Breast epithelium (tissue), 4 donors: ENCODE measurements at regions not wholly inside any gene's neighbourhood (a gene's known extent, or its start where the extent isn't known, plus 50 kb on each side); places are given as distances from the start of the nearest gene placed in this dataset.

Experiments
- DNase-seq, 2 donors: peaks; one replicate each; pipeline ENCODE4 v3.0.0-alpha.2; 2019; ENCODE audit warnings: low spot score in 2 of 2
- H3K27ac ChIP-seq, 2 donors: fragments of 200-600 bp; sonication (generic) in 1 of 2; one replicate each; pipeline ENCODE4 v1.5.1; 2016 to 2019; ENCODE audit warnings: mild to moderate bottlenecking in 1 of 2
- H3K27me3 ChIP-seq, 2 donors: fragments of 200-600 bp; sonication (generic) in 1 of 2; one replicate each; pipeline versions ENCODE4 v1.5.1 to v1.6.0; 2017 to 2019; ENCODE audit warnings: control low read depth in 1 of 2, mild to moderate bottlenecking in 1 of 2
- H3K36me3 ChIP-seq: fragments of 200-600 bp; one replicate; pipeline ENCODE4 v1.5.1; 2019
- H3K4me1 ChIP-seq, 2 donors: fragments of 200-600 bp; sonication (generic); one replicate each; pipeline ENCODE4 v1.5.1; 2016 to 2019; ENCODE audit warnings: control low read depth in 1 of 2
- H3K4me3 ChIP-seq, 3 donors: fragments of 200-600 bp; sonication (generic); 1 replicate in 2 of 3; 2 replicates in 1 of 3; pipeline ENCODE4 v1.5.1; 2016 to 2019; ENCODE audit warnings: mild to moderate bottlenecking in 3 of 3, moderate library complexity in 2 of 3
- H3K9me3 ChIP-seq, 2 donors: fragments of 200-600 bp; sonication (generic) in 1 of 2; one replicate each; pipeline ENCODE4 v1.5.1; 2016 to 2019; ENCODE audit warnings: control low read depth in 1 of 2
- CTCF ChIP-seq, 3 donors: fragments of 450-650 bp; IDR thresholded peaks; one replicate each; pipeline ENCODE4 v1.5.1; 2016 to 2017; ENCODE audit warnings: antibody characterized with exemption in 3 of 3, mild to moderate bottlenecking in 3 of 3, moderate library complexity in 3 of 3
- POLR2A ChIP-seq: fragments of 450-650 bp; IDR thresholded peaks from one replicate; pipeline ENCODE4 v1.6.1; 2016; ENCODE audit warnings: antibody characterized with exemption, mild to moderate bottlenecking, moderate library complexity
- POLR2AphosphoS5 ChIP-seq, 3 donors: sonication (generic); formaldehyde crosslinking; IDR thresholded peaks; one replicate each; pipeline ENCODE4 v1.6.1; 2017; ENCODE audit warnings: antibody characterized with exemption in 3 of 3
- intact Hi-C: fragments of 100-400 bp; cut with DNase I; formaldehyde crosslinking; loops from one replicate; pipeline ENCODE4 v1.15.1; 2023; ENCODE audit warnings: low total_unique reads

DNA sequence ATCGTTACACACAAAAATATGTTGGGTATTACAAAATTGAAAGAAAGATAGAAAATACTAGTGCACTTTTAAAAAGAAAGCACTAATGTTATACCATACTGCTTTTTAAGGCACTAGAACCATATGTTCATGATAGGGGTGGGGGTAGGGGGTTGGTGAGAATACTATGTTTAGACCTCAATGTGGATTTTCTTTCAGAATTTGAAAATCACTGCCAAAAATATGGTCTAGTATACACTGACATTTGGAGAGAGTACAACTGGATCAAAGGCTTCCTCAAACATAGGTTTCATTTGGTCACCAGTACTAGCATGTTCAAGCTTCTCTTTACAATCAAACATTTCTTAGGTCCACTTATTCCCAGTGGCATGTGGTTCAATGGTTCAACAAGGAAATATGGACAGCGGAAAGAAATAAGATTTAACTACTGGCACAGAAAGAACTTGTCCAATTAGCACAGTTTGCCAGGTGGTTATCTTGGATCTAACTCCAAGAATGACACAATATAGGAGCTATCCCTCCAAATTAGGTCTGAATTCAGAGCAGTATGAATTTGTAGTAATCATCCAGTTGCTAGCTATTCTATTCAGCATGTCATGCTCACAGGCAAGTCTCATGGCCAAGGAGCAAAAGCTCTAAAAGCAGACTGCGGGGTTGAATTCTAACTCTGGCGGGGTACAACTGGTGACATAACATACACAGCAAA is 139.3 kb downstream of the SLC24A2 start:
- Histone ChIP-seq H3K27ac (no peak overlapping the region), H3K4me3 (no peak overlapping the region), H3K27me3 (no peaks in the 10 kb centered on the region), H3K4me1 (no peaks in the 10 kb centered on the region), H3K36me3 (no peaks in the 10 kb centered on the region), H3K9me3 (no peaks in the 10 kb centered on the region)
- intact Hi-C loops, result no loop called here
- no peak for TF ChIP-seq CTCF (IDR thresholded peaks at IDR 0.05)
- DNase-seq, result no peak

DNA sequence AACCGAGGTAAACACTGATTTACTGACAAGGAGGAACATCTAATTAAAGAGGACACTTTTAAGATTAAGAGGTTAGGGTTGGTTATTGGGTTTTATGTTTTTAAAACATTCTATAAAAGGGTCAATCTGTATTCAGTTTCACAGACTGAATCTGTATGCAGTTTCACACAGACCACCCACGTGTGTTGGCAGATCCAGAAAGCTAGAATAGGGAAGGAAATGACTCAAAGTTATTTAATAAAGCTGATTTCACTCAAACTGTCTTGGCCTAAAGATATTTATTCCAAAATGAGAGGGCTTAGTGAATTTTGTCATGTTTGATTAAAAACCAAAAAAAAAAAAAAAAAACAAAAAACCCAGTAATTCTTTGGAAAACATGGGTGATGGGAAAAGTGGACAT is 140.2 kb downstream of the SLC24A2 start:
- Histone ChIP-seq H3K36me3 (no peaks in the 10 kb centered on the region), H3K4me1 (no peaks in the 10 kb centered on the region), H3K4me3 (no peak overlapping the region), H3K27me3 (no peaks in the 10 kb centered on the region), H3K9me3 (no peaks in the 10 kb centered on the region), H3K27ac (no peak overlapping the region)
- TF ChIP-seq POLR2AphosphoS5 (IDR thresholded peaks at IDR 0.05) (no peak), POLR2A (no peak), CTCF (IDR thresholded peaks at IDR 0.05) (no peak)
- DNase-seq, result no peak
- intact Hi-C loops, result no loop called here

- no peak for DNase-seq
- H3K27me3 ChIP-seq, result no peaks in the 10 kb centered on the region
- H3K36me3 ChIP-seq, result no peaks in the 10 kb centered on the region
- no peaks in the 10 kb centered on the region for H3K4me1 ChIP-seq
- TF ChIP-seq POLR2A (no peak), CTCF (IDR thresholded peaks at IDR 0.05) (no peak), POLR2AphosphoS5 (IDR thresholded peaks at IDR 0.05) (no peak)
- no peak overlapping the region for H3K4me3 ChIP-seq
- no peaks in the 10 kb centered on the region for H3K9me3 ChIP-seq
- intact Hi-C loops, result no loop called here
- H3K27ac ChIP-seq, result no peak overlapping the region
These were observed 145.0 kb downstream of the SLC24A2 start for GRCh38 chr9:19643875-19644274.

DNA sequence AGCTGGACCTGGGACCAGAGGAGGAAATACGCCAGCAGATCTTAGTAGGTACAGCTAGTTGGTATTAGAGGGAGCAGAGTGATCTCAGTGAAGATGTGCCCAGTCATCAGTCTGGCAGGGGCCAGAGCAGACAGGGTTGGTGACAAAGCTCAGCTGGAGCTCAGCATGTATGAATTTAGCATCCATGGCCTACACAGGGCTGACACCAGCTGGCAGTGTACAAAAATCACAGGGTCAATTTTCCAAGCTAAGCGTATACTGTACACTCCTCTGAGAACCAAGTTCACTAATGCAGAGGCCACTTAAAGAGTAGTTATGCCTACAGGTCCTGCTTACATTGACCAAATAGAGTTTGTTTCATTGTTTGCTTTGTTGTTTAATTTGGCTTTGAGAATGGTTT is 146.6 kb downstream of the SLC24A2 start:
- Histone ChIP-seq H3K36me3 (no peaks in the 10 kb centered on the region), H3K9me3 (no peaks in the 10 kb centered on the region), H3K27ac (no peak overlapping the region), H3K27me3 (no peaks in the 10 kb centered on the region), H3K4me3 (no peak overlapping the region), H3K4me1 (no peaks in the 10 kb centered on the region)
- DNase-seq, result no peak
- intact Hi-C loops, result no loop called here
- TF ChIP-seq POLR2A, result no peak
- TF ChIP-seq CTCF (IDR thresholded peaks at IDR 0.05), result no peak

DNA sequence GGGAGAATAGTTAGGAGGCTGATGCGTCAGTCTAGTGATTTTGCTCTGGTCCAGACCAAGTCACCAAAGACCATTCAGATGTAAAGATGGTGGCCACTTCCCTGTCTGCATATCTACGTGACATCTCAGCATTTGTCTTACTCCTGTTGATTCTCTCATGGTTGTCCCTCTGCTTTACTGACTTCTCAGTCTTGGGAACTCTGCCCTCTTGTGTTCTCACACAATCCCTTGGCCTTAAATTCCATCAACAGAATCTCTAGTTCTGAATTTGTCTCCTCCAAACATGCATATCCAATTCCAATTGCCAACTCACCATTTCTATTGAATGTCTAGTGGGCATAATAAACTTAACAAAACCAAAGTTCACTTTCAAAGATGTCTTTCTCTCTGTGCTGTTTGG is 147.8 kb downstream of the SLC24A2 start:
- Histone ChIP-seq H3K9me3 (no peaks in the 10 kb centered on the region), H3K4me1 (no peaks in the 10 kb centered on the region), H3K27ac (no peak overlapping the region), H3K36me3 (no peaks in the 10 kb centered on the region), H3K4me3 (no peak overlapping the region), H3K27me3 (no peaks in the 10 kb centered on the region)
- intact Hi-C loops, result no loop called here
- TF ChIP-seq POLR2A (no peak), POLR2AphosphoS5 (IDR thresholded peaks at IDR 0.05) (no peak), CTCF (IDR thresholded peaks at IDR 0.05) (no peak)
- DNase-seq, result no peak
